OCI-LY1 (cell line): ENCODE measurements at regions not wholly inside any gene's neighbourhood (a gene's known extent, or its start where the extent isn't known, plus 50 kb on each side); places are given as distances from the start of the nearest gene placed in this dataset.

ENCODE experiments used
- H2AFZ ChIP-seq: fragments of 200-600 bp; sonication (generic), shearing (Covaris generic); 2 replicates; pipeline ENCODE4 v1.6.0; 2014; ENCODE audit warnings: antibody characterized with exemption, mild to moderate bottlenecking, low read length
- H3F3A ChIP-seq: fragments of 200-600 bp; sonication (generic), shearing (Covaris generic); 2 replicates; pipeline ENCODE4 v1.6.0; 2014; ENCODE audit warnings: mild to moderate bottlenecking, antibody characterized with exemption, low read length, moderate library complexity; ENCODE audit not compliant: insufficient read depth
- H3K27ac ChIP-seq: fragments of 200-600 bp; sonication (generic); 2 replicates; pipeline ENCODE4 v1.5.1; 2014; ENCODE audit warnings: low read length, mixed run types, mild to moderate bottlenecking, low read depth; ENCODE audit not compliant: poor library complexity, severe bottlenecking
- H3K27me3 ChIP-seq: fragments of 200-600 bp; sonication (generic); 2 replicates; pipeline ENCODE4 v1.6.0; 2014; ENCODE audit warnings: antibody characterized with exemption, mild to moderate bottlenecking, low read length, moderate library complexity; ENCODE audit not compliant: insufficient read depth
- H3K36me3 ChIP-seq: fragments of 200-600 bp; sonication (generic); 2 replicates; pipeline ENCODE4 v1.6.1; 2014; ENCODE audit warnings: mild to moderate bottlenecking, antibody characterized with exemption, low read length, moderate library complexity, mixed read lengths; ENCODE audit not compliant: insufficient read depth
- H3K4me1 ChIP-seq: fragments of 200-600 bp; sonication (generic); 2 replicates; pipeline ENCODE4 v1.5.1; 2014; ENCODE audit warnings: mild to moderate bottlenecking, low read length, moderate library complexity; ENCODE audit not compliant: insufficient read depth, severe bottlenecking
- H3K4me2 ChIP-seq: fragments of 200-600 bp; sonication (generic), shearing (Covaris generic); 2 replicates; pipeline ENCODE4 v1.6.1; 2014; ENCODE audit warnings: low read length
- H3K4me3 ChIP-seq: fragments of 200-600 bp; sonication (generic); 2 replicates; pipeline ENCODE4 v1.5.1; 2014; ENCODE audit warnings: low read length, low read depth, mild to moderate bottlenecking, mixed read lengths; ENCODE audit not compliant: poor library complexity, severe bottlenecking
- H3K79me2 ChIP-seq: fragments of 200-600 bp; shearing (Covaris generic); 2 replicates; pipeline ENCODE4 v1.6.1; 2016; ENCODE audit warnings: mixed run types, low read length, mixed read lengths; ENCODE audit not compliant: insufficient read depth
- H3K9ac ChIP-seq: fragments of 200-600 bp; sonication (generic), shearing (Covaris generic); 2 replicates; pipeline ENCODE4 v1.6.1; 2014; ENCODE audit warnings: mild to moderate bottlenecking, low read length, mixed read lengths
- H3K9me2 ChIP-seq: fragments of 200-600 bp; sonication (generic), shearing (Covaris generic); 2 replicates; pipeline ENCODE4 v1.6.1; 2014; ENCODE audit warnings: low read depth, mild to moderate bottlenecking, low read length, mixed read lengths
- H3K9me3 ChIP-seq: fragments of 200-600 bp; shearing (Covaris generic); 2 replicates; pipeline ENCODE4 v1.6.1; 2014; ENCODE audit warnings: low read length, mixed read lengths
- H4K20me1 ChIP-seq: fragments of 200-600 bp; sonication (generic), shearing (Covaris generic); 2 replicates; pipeline ENCODE4 v1.6.0; 2016; ENCODE audit warnings: mild to moderate bottlenecking, low read length; ENCODE audit not compliant: insufficient read depth
- CTCF ChIP-seq: fragments of 200-600 bp; sonication (generic), shearing (Covaris generic); IDR thresholded peaks from 2 replicates; pipeline ENCODE4 v1.5.1; 2017; ENCODE audit warnings: mild to moderate bottlenecking, antibody characterized with exemption, low read length, moderate library complexity, mixed read lengths
- EZH2 ChIP-seq: fragments of 200-600 bp; sonication (generic), shearing (Covaris generic); IDR thresholded peaks from 2 replicates; pipeline ENCODE4 v1.8.0; 2017; ENCODE audit warnings: borderline replicate concordance, mixed run types, mild to moderate bottlenecking, antibody characterized with exemption, low read length, moderate library complexity, mixed read lengths

DNA sequence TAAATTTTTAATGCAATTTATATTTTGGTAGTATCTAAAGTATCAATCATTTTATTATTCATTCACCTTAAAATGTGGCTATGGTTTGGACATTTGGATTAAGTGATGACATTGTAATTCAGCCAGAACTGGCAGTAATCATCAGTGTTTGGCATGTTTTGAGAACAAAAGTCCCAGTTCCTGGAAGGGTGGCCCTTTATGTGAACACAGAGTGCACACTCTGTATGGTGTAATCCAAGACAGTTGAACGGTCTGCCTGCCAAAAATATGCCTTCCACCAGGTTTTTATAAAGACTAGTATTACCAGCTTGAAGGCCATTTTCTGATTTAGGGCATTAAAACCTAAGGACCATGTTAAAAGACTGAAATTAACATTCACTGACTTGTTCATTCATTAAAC lies 448.7 kb downstream of the LTN1 start:
- Histone ChIP-seq H3K4me3 (no peak overlapping the region), H3K36me3 (no peaks in the 10 kb centered on the region), H4K20me1 (no peaks in the 10 kb centered on the region), H3K4me1 (no peaks in the 10 kb centered on the region), H2AFZ (no peak overlapping the region), H3K9me3 (no peaks in the 10 kb centered on the region), H3K4me2 (no peak overlapping the region), H3K27me3 (no peaks in the 10 kb centered on the region), H3K9me2 (no peaks in the 10 kb centered on the region), H3K79me2 (no peaks in the 10 kb centered on the region), H3K27ac (no peak overlapping the region), H3K9ac (no peak overlapping the region), H3F3A (no peaks in the 10 kb centered on the region)
- TF ChIP-seq EZH2, result no peak
- TF ChIP-seq CTCF, result no peak

DNA sequence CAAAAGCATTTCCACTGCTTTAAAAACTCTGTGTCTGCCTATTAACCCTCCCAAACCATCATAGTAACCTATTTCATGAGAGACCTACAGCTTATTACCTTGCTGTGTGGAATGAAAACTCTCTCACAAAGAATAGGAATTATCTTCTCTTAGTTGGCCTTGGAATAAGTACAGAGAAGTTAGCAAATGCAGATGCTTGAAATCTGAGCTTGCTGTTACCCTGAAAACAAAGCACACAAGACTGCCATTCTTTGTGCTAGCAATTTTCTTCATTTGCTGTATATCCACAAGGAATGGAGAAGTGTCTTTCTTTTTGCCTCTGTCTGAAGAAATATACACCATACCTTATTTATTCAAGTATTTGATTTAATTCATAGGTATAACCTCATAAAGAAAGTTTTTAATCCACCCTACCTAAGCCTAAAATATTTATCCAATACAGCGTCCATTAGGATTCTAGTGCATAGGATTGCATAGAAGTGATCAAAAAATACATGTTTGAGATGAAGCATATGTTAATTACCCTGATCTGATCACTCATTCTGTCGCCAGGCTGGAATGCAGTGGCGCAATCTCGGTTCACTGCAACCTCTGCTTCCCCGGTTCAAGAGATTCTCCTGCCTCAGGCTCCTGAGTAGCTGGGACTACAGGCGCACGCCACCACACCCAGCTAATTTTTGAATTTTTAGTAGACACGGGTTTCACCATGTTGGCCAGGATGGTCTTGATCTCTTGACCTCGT lies 451.1 kb downstream of the LTN1 start:
- H3K36me3 ChIP-seq, result no peaks in the 10 kb centered on the region
- H3K4me1 ChIP-seq, result no peaks in the 10 kb centered on the region
- H3K9me3 ChIP-seq, result no peaks in the 10 kb centered on the region
- H3K79me2 ChIP-seq, result no peaks in the 10 kb centered on the region
- H2AFZ ChIP-seq, result no peak overlapping the region
- no peaks in the 10 kb centered on the region for H4K20me1 ChIP-seq
- no peak overlapping the region for H3K27ac ChIP-seq
- no peak overlapping the region for H3K9ac ChIP-seq
- H3K4me2 ChIP-seq, result no peak overlapping the region
- H3K9me2 ChIP-seq, result no peaks in the 10 kb centered on the region
- H3K4me3 ChIP-seq, result no peak overlapping the region
- TF ChIP-seq CTCF (no peak), EZH2 (no peak)
- H3K27me3 ChIP-seq, result no peaks in the 10 kb centered on the region
- no peaks in the 10 kb centered on the region for H3F3A ChIP-seq

DNA sequence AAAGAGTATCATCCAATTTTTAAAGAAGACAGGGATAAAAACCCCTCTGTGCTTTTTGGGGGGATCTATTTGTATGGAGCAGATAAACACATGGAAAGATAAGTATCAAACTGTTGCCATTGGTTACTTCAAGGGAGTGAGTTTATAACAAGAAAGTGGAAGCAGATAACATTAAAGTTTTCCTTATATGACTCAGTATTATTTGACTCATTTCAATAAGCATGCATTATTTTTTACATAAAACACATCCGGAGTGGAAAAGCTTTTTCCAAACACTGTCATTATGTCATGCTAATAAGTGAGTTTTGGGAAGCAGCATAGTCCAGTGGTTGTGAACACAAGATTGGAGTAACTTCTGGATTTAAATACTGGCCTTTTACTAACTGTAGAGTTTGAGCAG lies 452.2 kb downstream of the LTN1 start:
- no peaks in the 10 kb centered on the region for H3K36me3 ChIP-seq
- H3K4me3 ChIP-seq, result no peak overlapping the region
- no peaks in the 10 kb centered on the region for H3K9me3 ChIP-seq
- H2AFZ ChIP-seq, result no peak overlapping the region
- H3K4me2 ChIP-seq, result no peak overlapping the region
- H4K20me1 ChIP-seq, result no peaks in the 10 kb centered on the region
- no peaks in the 10 kb centered on the region for H3K79me2 ChIP-seq
- H3K27me3 ChIP-seq, result no peaks in the 10 kb centered on the region
- TF ChIP-seq CTCF (no peak), EZH2 (no peak)
- no peak overlapping the region for H3K27ac ChIP-seq
- H3K9me2 ChIP-seq, result no peaks in the 10 kb centered on the region
- H3K9ac ChIP-seq, result no peak overlapping the region
- H3K4me1 ChIP-seq, result no peaks in the 10 kb centered on the region
- no peaks in the 10 kb centered on the region for H3F3A ChIP-seq
